Naive B cell (primary cell): ENCODE measurements at regions not wholly inside any gene's neighbourhood (a gene's known extent, or its start where the extent isn't known, plus 50 kb on each side); places are given as distances from the start of the nearest gene placed in this dataset.
"Not testable (repeated sequence)": the region's sequence is repeated elsewhere in the genome, so short reads cannot be mapped to it uniquely, and the experiment has no call there.

Experiments
- ATAC-seq, 2 donors: fragments of 150-1000 bp; cut with Tn5 transposase; 2 replicates each; pipeline ENCODE4 v1.10.0; 2021; ENCODE audit warnings: low read depth in 2 of 2, mild to moderate bottlenecking in 2 of 2, moderate library complexity in 2 of 2
- DNase-seq: peaks from one replicate; pipeline ENCODE4 v3.0.0; 2022
- H3K27ac Mint-ChIP-seq, 6 donors: one replicate each; pipeline ENCODE4 v1.8.0; 2020 to 2022; ENCODE audit warnings: mild to moderate bottlenecking in 6 of 6, mixed read lengths in 6 of 6, moderate library complexity in 5 of 6, inconsistent platforms in 2 of 6
- H3K27me3 Mint-ChIP-seq, 3 donors: one replicate each; pipeline ENCODE4 v1.8.0; 2021 to 2022; ENCODE audit warnings: mixed read lengths in 3 of 3, mild to moderate bottlenecking in 1 of 3
- H3K36me3 Mint-ChIP-seq, 2 donors: one replicate each; pipeline ENCODE4 v1.8.0; 2020 to 2022; ENCODE audit warnings: mixed read lengths in 2 of 2, inconsistent platforms in 1 of 2, mild to moderate bottlenecking in 1 of 2
- H3K4me1 Mint-ChIP-seq, 3 donors: one replicate each; pipeline ENCODE4 v1.8.0; 2020 to 2022; ENCODE audit warnings: mixed read lengths in 3 of 3, inconsistent platforms in 1 of 3, mild to moderate bottlenecking in 1 of 3, moderate library complexity in 1 of 3
- H3K4me3 Mint-ChIP-seq, 8 donors: one replicate each; pipeline ENCODE4 v1.8.0; 2020 to 2022; ENCODE audit warnings: mild to moderate bottlenecking in 8 of 8, mixed read lengths in 8 of 8, moderate library complexity in 8 of 8, inconsistent platforms in 2 of 8
- H3K9me3 Mint-ChIP-seq, 7 donors: one replicate each; pipeline ENCODE4 v1.8.0; 2020 to 2022; ENCODE audit warnings: mixed read lengths in 7 of 7, mild to moderate bottlenecking in 5 of 7, inconsistent platforms in 2 of 7, moderate library complexity in 1 of 7

DNA sequence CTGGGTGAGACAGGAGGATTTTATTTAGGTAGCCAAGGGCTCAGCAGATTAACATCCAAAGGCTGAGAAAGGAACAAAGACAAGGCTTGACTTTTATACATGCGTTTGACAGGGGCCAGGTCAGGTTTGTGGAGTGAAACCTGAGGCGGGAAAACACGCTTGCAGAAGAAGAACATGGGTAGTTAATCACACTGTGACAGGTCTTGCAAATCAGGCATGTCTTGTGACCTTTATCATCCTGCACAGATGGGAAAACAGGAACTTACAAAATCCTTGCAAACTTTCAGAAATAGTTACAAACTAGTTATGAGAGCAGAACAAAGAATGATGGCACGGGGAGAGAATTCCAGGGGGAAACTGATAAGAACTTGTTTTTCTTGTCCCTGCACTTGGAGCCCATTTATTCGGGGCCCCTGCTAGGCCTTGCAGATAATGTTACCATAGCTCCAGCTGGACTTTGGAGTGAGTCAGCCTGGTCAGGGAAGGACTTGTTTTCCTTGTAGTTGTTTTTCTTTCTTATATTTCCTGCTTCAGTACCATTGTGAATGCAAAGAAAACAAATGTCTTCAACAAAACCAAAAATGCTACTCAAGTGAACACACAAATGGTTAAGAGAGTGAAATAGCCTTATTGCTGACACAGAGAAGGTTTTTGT, 965.9 kb upstream of the ROBO1 start:
- Mint-ChIP-seq H3K9me3 (peaks cover 0 to 5% (median 4%) of the 10 kb centered on the region in 7 donors), H3K4me1 (no peaks in the 10 kb centered on the region), H3K4me3 (no peak overlapping the region), H3K36me3 (no peaks in the 10 kb centered on the region), H3K27me3 (no peaks in the 10 kb centered on the region), H3K27ac (no peak overlapping the region)
- ATAC-seq, result no peak
- no peak for DNase-seq

GRCh38 chr3:80727561-80727960, 959.8 kb upstream of the ROBO1 start:
- H3K9me3 Mint-ChIP-seq, H3K27ac Mint-ChIP-seq, H3K36me3 Mint-ChIP-seq, ATAC-seq, H3K27me3 Mint-ChIP-seq, H3K4me3 Mint-ChIP-seq, DNase-seq, H3K4me1 Mint-ChIP-seq: not testable (repeated sequence)

- ATAC-seq, result not testable (repeated sequence)
- H3K9me3 Mint-ChIP-seq, result peaks cover 5 to 29% (median 11%) of the 10 kb centered on the region in 7 donors
- H3K4me3 Mint-ChIP-seq, result peak overlapping the region in 1 of 8 donors; percentile 60
Measured at GRCh38 chr3:80709597-80710322, 942.0 kb upstream of the ROBO1 start.

GRCh38 chr3:80705290-80705689, 937.5 kb upstream of the ROBO1 start:
- no peak for DNase-seq
- no peaks in the 10 kb centered on the region for H3K27me3 Mint-ChIP-seq
- no peak for ATAC-seq
- no peaks in the 10 kb centered on the region for H3K4me1 Mint-ChIP-seq
- H3K36me3 Mint-ChIP-seq, result no peaks in the 10 kb centered on the region
- no peak overlapping the region for H3K4me3 Mint-ChIP-seq
- no peak overlapping the region for H3K27ac Mint-ChIP-seq
- peaks cover 7 to 15% (median 10%) of the 10 kb centered on the region in 7 donors for H3K9me3 Mint-ChIP-seq

More at GRCh38 chr3:80709597-80710322, 942.0 kb upstream of the ROBO1 start:
- DNase-seq, H3K4me1 Mint-ChIP-seq, H3K36me3 Mint-ChIP-seq, H3K27ac Mint-ChIP-seq, H3K27me3 Mint-ChIP-seq: not testable (repeated sequence)

DNA sequence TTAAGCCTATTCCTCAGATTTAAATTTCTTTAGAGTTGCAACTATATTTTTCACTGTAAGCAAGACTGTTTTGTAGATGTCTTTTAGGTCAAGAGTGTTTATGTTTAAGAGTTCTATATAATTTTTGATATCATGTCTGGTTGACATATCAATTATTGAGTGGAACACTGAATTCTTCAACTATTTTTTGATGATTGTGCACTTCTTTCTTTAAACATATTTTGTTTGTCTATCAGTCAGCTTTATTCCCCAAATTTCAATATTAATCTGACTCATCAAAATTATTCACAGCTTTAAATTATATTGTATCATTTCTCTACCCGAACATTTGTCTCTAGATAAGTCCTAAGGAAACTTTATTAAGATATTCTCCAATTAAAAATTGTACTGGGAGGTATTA, 933.6 kb upstream of the ROBO1 start:
- H3K27me3 Mint-ChIP-seq, result no peaks in the 10 kb centered on the region
- no peaks in the 10 kb centered on the region for H3K4me1 Mint-ChIP-seq
- no peaks in the 10 kb centered on the region for H3K36me3 Mint-ChIP-seq
- H3K27ac Mint-ChIP-seq, result no peak overlapping the region
- H3K9me3 Mint-ChIP-seq, result peaks cover 7 to 15% (median 10%) of the 10 kb centered on the region in 7 donors
- DNase-seq (no peak), ATAC-seq (no peak)
- H3K4me3 Mint-ChIP-seq, result no peak overlapping the region

DNA sequence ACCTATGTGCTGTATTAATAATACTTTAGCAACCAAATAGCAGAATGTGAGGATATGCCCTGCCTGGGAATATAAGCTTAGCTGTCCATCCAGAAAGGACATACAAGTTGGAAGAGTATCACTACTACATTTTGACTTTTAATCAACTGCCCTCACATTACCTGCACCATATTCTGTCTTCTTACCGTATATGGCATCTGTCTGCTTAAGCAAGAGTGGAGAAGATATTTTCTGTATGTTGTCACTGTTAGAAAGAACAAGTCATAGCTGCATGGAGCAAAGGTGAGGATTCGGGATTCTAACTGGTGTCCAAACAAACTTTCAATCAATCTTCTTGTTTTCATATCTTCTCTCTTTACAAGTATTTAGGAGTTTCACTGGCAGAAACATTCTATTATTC, 929.5 kb upstream of the ROBO1 start:
- ATAC-seq (no peak), DNase-seq (no peak)
- Mint-ChIP-seq H3K4me3 (no peak overlapping the region), H3K36me3 (no peaks in the 10 kb centered on the region), H3K9me3 (peaks cover 0 to 2% (median 1%) of the 10 kb centered on the region in 7 donors), H3K4me1 (no peaks in the 10 kb centered on the region), H3K27ac (no peak overlapping the region), H3K27me3 (no peaks in the 10 kb centered on the region)

- no peak for ATAC-seq
- no peaks in the 10 kb centered on the region for H3K27me3 Mint-ChIP-seq
- no peak overlapping the region for H3K27ac Mint-ChIP-seq
- H3K9me3 Mint-ChIP-seq, result peaks cover 0 to 5% (median 0%) of the 10 kb centered on the region in 7 donors
- H3K4me3 Mint-ChIP-seq, result no peak overlapping the region
- DNase-seq, result no peak
- H3K4me1 Mint-ChIP-seq, result no peaks in the 10 kb centered on the region
- H3K36me3 Mint-ChIP-seq, result no peaks in the 10 kb centered on the region
Measured at GRCh38 chr3:80696280-80696679, 928.5 kb upstream of the ROBO1 start.

DNA sequence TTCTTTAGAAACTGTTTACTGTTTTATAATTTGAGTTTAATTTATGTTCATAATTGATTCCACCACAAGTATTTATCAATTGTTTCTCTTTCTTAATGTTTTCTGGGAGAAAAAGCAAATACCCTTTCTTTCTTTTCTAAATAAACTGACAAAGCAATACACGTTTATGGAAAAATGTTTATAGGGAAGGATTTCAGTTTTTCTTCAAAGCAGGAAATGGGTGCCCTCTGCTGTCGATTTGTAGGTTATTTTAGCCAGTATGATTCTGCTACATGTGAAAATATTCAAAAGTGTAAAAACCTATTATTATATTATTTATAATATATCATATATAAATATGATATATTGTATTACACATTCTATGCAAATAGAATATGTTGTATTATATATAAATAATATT, 921.0 kb upstream of the ROBO1 start:
- H3K4me3 Mint-ChIP-seq, result no peak overlapping the region
- H3K36me3 Mint-ChIP-seq, result no peaks in the 10 kb centered on the region
- no peaks in the 10 kb centered on the region for H3K4me1 Mint-ChIP-seq
- no peak overlapping the region for H3K27ac Mint-ChIP-seq
- DNase-seq (no peak), ATAC-seq (no peak)
- H3K9me3 Mint-ChIP-seq, result peaks cover 0 to 5% (median 0%) of the 10 kb centered on the region in 7 donors
- H3K27me3 Mint-ChIP-seq, result no peaks in the 10 kb centered on the region

- no peak overlapping the region for H3K27ac Mint-ChIP-seq
- ATAC-seq (no peak), DNase-seq (no peak)
- no peak overlapping the region for H3K4me3 Mint-ChIP-seq
- peaks cover 0 to 2% (median 0%) of the 10 kb centered on the region in 7 donors for H3K9me3 Mint-ChIP-seq
- H3K36me3 Mint-ChIP-seq, result no peaks in the 10 kb centered on the region
- no peaks in the 10 kb centered on the region for H3K27me3 Mint-ChIP-seq
- H3K4me1 Mint-ChIP-seq, result no peaks in the 10 kb centered on the region
Measured at GRCh38 chr3:80682951-80683350, 915.2 kb upstream of the ROBO1 start.

GRCh38 chr3:80682235-80682634, 914.4 kb upstream of the ROBO1 start:
- DNase-seq (no peak), ATAC-seq (no peak)
- Mint-ChIP-seq H3K4me3 (no peak overlapping the region), H3K36me3 (no peaks in the 10 kb centered on the region), H3K27ac (no peak overlapping the region), H3K9me3 (peaks cover 0 to 2% (median 0%) of the 10 kb centered on the region in 7 donors), H3K4me1 (no peaks in the 10 kb centered on the region), H3K27me3 (no peaks in the 10 kb centered on the region)

DNA sequence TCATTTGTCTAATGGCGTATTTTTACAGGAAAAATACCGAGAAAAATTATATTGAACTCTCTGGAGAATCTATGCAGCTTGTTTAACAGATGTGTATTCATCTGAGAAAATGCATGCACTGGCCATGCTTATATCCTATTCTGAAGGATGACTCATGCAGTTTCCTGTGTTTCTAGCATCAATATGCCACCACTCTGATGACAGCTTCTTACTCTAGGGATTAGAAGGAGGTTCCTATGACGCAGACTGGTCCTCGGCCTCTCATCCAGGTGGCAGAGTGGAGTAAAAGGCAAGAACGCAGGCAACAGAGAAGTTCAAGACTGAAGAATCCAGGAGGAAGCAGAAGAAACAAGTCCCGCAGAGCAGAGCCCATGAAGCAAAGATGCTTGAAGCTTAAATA, 910.0 kb upstream of the ROBO1 start:
- H3K9me3 Mint-ChIP-seq, result peaks cover 0 to 2% (median 0%) of the 10 kb centered on the region in 7 donors

DNA sequence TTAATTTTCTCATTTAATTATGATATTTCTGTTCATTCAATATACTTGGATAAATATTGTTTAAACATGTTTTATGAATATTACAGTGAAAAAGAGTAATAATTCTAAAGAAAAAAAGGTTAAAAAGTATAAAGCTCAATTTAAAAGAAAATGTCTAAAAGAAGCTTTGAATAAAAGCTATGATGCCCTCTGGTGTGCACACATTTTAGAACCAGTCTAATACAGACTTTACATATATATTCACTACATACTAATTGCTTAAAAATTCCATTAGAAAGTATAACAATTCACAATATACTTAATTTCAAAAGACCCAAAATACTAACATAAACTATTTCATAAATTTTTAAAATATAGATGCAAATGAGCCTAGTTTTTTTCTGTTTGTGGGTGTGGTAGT, 909.1 kb upstream of the ROBO1 start:
- DNase-seq (no peak), ATAC-seq (no peak)
- Mint-ChIP-seq H3K36me3 (no peaks in the 10 kb centered on the region), H3K4me1 (no peaks in the 10 kb centered on the region), H3K27me3 (no peaks in the 10 kb centered on the region), H3K27ac (no peak overlapping the region), H3K4me3 (no peak overlapping the region), H3K9me3 (peaks cover 0 to 2% (median 0%) of the 10 kb centered on the region in 7 donors)

More for the DNA sequence above, 910.0 kb upstream of the ROBO1 start:
- Mint-ChIP-seq H3K27me3 (no peaks in the 10 kb centered on the region), H3K4me3 (no peak overlapping the region), H3K36me3 (no peaks in the 10 kb centered on the region), H3K27ac (no peak overlapping the region), H3K4me1 (no peaks in the 10 kb centered on the region)
- ATAC-seq (no peak), DNase-seq (no peak)

- ATAC-seq (no peak), DNase-seq (no peak)
- no peaks in the 10 kb centered on the region for H3K4me1 Mint-ChIP-seq
- no peaks in the 10 kb centered on the region for H3K36me3 Mint-ChIP-seq
- no peaks in the 10 kb centered on the region for H3K27me3 Mint-ChIP-seq
- H3K27ac Mint-ChIP-seq, result no peak overlapping the region
- H3K4me3 Mint-ChIP-seq, result no peak overlapping the region
- H3K9me3 Mint-ChIP-seq, result peaks cover 0 to 2% (median 0%) of the 10 kb centered on the region in 7 donors
Measured at GRCh38 chr3:80676261-80676660, 908.5 kb upstream of the ROBO1 start.

DNA sequence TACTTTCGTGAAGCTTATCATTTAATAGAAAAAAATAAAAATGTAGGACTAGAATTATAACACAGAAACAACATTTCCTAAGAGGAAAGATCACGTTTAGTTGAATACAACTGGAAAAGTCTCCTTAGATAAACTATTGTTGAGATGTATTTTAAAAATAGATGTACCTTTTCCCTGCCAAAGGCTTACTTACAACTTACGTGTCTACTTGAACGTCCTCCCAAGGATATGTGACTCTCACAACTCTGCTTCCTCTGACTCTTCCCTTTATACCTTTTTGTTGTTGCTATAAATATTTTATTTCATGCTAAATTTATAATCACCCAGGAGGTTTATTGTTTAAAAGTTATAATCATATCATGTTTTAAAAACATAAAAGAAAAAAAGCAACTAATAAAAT, 908.0 kb upstream of the ROBO1 start:
- H3K4me3 Mint-ChIP-seq, result no peak overlapping the region
- no peaks in the 10 kb centered on the region for H3K27me3 Mint-ChIP-seq
- no peaks in the 10 kb centered on the region for H3K4me1 Mint-ChIP-seq
- ATAC-seq (no peak), DNase-seq (no peak)
- H3K9me3 Mint-ChIP-seq, result peaks cover 0 to 4% (median 0%) of the 10 kb centered on the region in 7 donors
- H3K27ac Mint-ChIP-seq, result no peak overlapping the region
- no peaks in the 10 kb centered on the region for H3K36me3 Mint-ChIP-seq
